Left lung (tissue), 4 donors: ENCODE measurements at regions not wholly inside any gene's neighbourhood (a gene's known extent, or its start where the extent isn't known, plus 50 kb on each side); places are given as distances from the start of the nearest gene placed in this dataset.

Experiments used
- ATAC-seq: fragments of 200-7000 bp; cut with Tn5 transposase; one replicate; pipeline ENCODE4 v1.9.1; 2020; ENCODE audit warnings: moderate library complexity
- DNase-seq, 4 donors: peaks; one replicate each; pipeline ENCODE4 v3.0.0-alpha.2; 2013 to 2020
- H3K27ac ChIP-seq, 2 donors: fragments of 200-600 bp; sonication (generic) in 1 of 2; one replicate each; pipeline versions ENCODE4 v1.5.0 to v1.8.0; 2020 to 2021
- H3K27me3 ChIP-seq, 2 donors: fragments of 200-600 bp; sonication (generic) in 1 of 2; one replicate each; pipeline versions ENCODE4 v1.5.0 to v1.8.0; 2020 to 2021
- H3K36me3 ChIP-seq, 2 donors: fragments of 200-600 bp; sonication (generic) in 1 of 2; one replicate each; pipeline versions ENCODE4 v1.5.0 to v1.8.0; 2020 to 2021
- H3K4me1 ChIP-seq, 2 donors: fragments of 200-600 bp; one replicate each; pipeline ENCODE4 v1.8.0; 2021
- H3K4me3 ChIP-seq, 2 donors: fragments of 200-600 bp; sonication (generic) in 1 of 2; one replicate each; pipeline versions ENCODE4 v1.5.0 to v1.8.0; 2020 to 2021; ENCODE audit warnings: mild to moderate bottlenecking in 1 of 2
- H3K9me3 ChIP-seq, 2 donors: fragments of 200-600 bp; sonication (generic) in 1 of 2; one replicate each; pipeline versions ENCODE4 v1.5.0 to v1.8.0; 2020 to 2021
- intact Hi-C, 2 donors: fragments of 100-400 bp; cut with DNase I; formaldehyde crosslinking; loops; one replicate each; pipeline versions ENCODE4 v1.11.2 to v1.14.2; 2022
- TF ChIP-seq, protein P1 (sequence below), 2 donors: fragments of 200-600 bp; sonication (generic) in 1 of 2; IDR thresholded peaks; one replicate each; pipeline versions ENCODE4 v1.5.0 to v1.8.0; 2021; ENCODE audit warnings: antibody characterized with exemption in 2 of 2
- donor health status: DM: no; HTN: yes; CAD: no.
- donor health status: DM: no; HTN: no; CAD: no.

DNA sequence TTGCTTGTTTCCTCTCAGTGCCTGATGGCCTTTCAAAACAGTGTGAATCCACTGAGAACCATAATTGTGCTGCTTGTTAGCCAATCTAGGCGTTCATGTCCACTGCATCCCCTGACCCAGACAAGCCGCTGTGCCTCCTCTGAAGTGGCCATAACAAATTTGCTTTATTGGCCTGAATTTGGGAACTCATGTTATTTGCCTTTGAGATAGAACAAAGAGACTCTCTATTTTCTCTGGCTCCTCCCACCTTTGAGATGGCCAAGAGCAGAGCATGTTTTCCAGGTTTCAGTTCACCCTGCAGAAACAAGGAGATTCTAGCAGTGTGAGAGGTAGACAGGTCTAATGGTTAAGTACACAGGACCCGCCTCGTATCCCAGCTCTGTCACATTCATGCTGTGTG is 723.9 kb downstream of the MED13L start:
- Histone ChIP-seq H3K27ac (no peak overlapping the region), H3K27me3 (no peaks in the 10 kb centered on the region), H3K9me3 (no peaks in the 10 kb centered on the region), H3K4me3 (no peak overlapping the region), H3K36me3 (no peaks in the 10 kb centered on the region), H3K4me1 (no peaks in the 10 kb centered on the region)
- intact Hi-C loops, result no loop called here
- ATAC-seq, result no peak
- TF ChIP-seq, protein P1, sequence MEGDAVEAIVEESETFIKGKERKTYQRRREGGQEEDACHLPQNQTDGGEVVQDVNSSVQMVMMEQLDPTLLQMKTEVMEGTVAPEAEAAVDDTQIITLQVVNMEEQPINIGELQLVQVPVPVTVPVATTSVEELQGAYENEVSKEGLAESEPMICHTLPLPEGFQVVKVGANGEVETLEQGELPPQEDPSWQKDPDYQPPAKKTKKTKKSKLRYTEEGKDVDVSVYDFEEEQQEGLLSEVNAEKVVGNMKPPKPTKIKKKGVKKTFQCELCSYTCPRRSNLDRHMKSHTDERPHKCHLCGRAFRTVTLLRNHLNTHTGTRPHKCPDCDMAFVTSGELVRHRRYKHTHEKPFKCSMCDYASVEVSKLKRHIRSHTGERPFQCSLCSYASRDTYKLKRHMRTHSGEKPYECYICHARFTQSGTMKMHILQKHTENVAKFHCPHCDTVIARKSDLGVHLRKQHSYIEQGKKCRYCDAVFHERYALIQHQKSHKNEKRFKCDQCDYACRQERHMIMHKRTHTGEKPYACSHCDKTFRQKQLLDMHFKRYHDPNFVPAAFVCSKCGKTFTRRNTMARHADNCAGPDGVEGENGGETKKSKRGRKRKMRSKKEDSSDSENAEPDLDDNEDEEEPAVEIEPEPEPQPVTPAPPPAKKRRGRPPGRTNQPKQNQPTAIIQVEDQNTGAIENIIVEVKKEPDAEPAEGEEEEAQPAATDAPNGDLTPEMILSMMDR (IDR thresholded peaks at IDR 0.05), result no peak
- DNase-seq, result no peak

GRCh38 chr12:115543269-115543668 is 734.2 kb downstream of the MED13L start:
- no peaks in the 10 kb centered on the region for H3K27me3 ChIP-seq
- intact Hi-C loops, result no loop called here

DNA sequence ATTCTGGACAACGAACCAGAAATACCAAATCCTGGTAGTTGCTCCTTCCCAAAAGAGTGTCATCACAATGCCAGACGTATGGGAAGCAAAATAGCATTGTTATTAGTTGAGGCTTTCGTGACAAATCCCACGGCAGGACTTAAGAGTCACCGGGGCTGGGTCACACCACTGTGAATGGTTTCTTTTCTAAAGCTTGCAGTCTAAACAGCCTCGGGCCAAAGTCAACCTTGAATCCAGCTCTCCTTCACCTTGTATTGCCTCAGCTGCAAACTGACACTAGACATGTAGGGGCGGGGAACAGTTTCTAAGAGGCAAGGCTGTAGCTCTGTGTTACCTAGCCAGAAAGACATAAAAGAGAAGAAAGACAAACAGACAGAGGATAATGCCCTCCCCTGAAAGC is 734.8 kb downstream of the MED13L start:
- Histone ChIP-seq H3K9me3 (no peaks in the 10 kb centered on the region), H3K4me1 (no peaks in the 10 kb centered on the region), H3K27me3 (no peaks in the 10 kb centered on the region), H3K4me3 (no peak overlapping the region), H3K27ac (no peak overlapping the region), H3K36me3 (no peaks in the 10 kb centered on the region)
- ATAC-seq, result no peak
- intact Hi-C loops, result no loop called here
- no peak for DNase-seq
- TF ChIP-seq, protein P1 (IDR thresholded peaks at IDR 0.05), result no peak

More at GRCh38 chr12:115543269-115543668, 734.2 kb downstream of the MED13L start:
- Histone ChIP-seq H3K4me3 (no peak overlapping the region), H3K36me3 (no peaks in the 10 kb centered on the region), H3K9me3 (no peaks in the 10 kb centered on the region), H3K27ac (no peak overlapping the region), H3K4me1 (no peaks in the 10 kb centered on the region)
- ATAC-seq (no peak), DNase-seq (no peak)
- TF ChIP-seq, protein P1 (IDR thresholded peaks at IDR 0.05), result no peak

DNA sequence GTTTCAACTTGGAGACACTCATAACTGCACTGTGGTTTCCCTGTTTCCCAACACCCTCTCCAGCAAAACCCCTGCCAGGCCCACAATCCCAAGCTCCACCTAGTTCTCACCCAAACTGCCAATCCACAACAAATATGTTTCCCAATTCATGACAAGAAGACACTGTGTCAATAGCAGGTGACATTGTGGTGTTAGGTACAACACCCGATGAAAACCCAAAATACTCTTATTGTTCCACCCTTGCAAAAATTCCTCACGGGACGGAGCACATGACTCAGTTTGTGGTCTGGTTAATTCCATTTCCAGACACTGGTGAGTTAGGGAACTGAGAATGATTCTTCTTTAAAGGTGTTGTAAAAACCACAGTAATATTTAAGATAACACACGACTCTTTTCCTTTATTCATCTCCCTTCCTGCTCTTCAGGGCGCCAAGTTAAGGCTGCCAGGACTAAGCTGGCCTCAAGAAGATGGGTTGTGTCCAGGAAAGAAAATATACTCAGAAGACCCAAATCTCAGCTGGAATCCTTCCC is 735.5 kb downstream of the MED13L start:
- ATAC-seq (no peak), DNase-seq (no peak)
- TF ChIP-seq, protein P1 (IDR thresholded peaks at IDR 0.05), result no peak
- H3K4me1 ChIP-seq, result no peaks in the 10 kb centered on the region
- no peaks in the 10 kb centered on the region for H3K9me3 ChIP-seq
- H3K4me3 ChIP-seq, result no peak overlapping the region
- H3K36me3 ChIP-seq, result no peaks in the 10 kb centered on the region
- H3K27ac ChIP-seq, result no peak overlapping the region
- intact Hi-C loops, result no loop called here
- H3K27me3 ChIP-seq, result no peaks in the 10 kb centered on the region

DNA sequence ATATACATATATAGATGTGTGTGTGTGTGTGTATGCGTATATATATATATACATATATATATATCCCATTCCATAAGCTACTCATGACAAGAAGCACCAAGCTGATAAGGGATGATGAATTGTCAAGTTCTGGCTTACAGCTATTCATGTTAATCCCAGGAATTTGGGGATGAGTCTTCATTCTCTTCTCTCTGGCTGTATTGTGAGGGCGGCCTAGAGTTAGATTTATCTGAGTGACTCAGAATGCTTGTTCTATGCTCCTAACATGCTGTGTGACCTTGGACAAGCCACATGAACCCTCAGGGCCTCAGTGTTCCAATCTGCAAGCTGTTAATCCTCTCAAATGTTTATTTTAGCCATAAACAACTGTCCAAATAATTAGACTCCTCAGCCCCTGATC is 749.0 kb downstream of the MED13L start:
- DNase-seq (no peak), ATAC-seq (no peak)
- Histone ChIP-seq H3K36me3 (no peaks in the 10 kb centered on the region), H3K4me1 (no peaks in the 10 kb centered on the region), H3K27me3 (no peaks in the 10 kb centered on the region), H3K4me3 (no peak overlapping the region), H3K9me3 (no peaks in the 10 kb centered on the region), H3K27ac (no peak overlapping the region)
- intact Hi-C loops, result no loop called here
- TF ChIP-seq, protein P1 (IDR thresholded peaks at IDR 0.05), result no peak
